Peyer's patch (tissue), 4 donors: ENCODE measurements at regions not wholly inside any gene's neighbourhood (a gene's known extent, or its start where the extent isn't known, plus 50 kb on each side); places are given as distances from the start of the nearest gene placed in this dataset.

Experiments
- DNase-seq, 3 donors: peaks; one replicate each; pipeline ENCODE4 v3.0.0-alpha.2; 2017 to 2019
- H3K27ac ChIP-seq, 4 donors: fragments of 200-600 bp; sonication (generic); one replicate each; pipeline ENCODE4 v1.5.1; 2016 to 2019
- H3K27me3 ChIP-seq, 2 donors: fragments of 200-600 bp; sonication (generic); one replicate each; pipeline ENCODE4 v1.5.1; 2019
- H3K36me3 ChIP-seq, 3 donors: fragments of 200-600 bp; sonication (generic); one replicate each; pipeline ENCODE4 v1.5.1; 2016 to 2019
- H3K4me1 ChIP-seq, 4 donors: fragments of 200-600 bp; sonication (generic); one replicate each; pipeline ENCODE4 v1.5.1; 2016 to 2019
- H3K4me3 ChIP-seq, 4 donors: fragments of 200-600 bp; sonication (generic); 1 replicate in 3 of 4; 2 replicates in 1 of 4; pipeline ENCODE4 v1.5.1; 2016 to 2019; ENCODE audit warnings: mild to moderate bottlenecking in 1 of 4
- H3K9me3 ChIP-seq, 4 donors: fragments of 200-600 bp; sonication (generic); one replicate each; pipeline ENCODE4 v1.5.1; 2016 to 2019; ENCODE audit warnings: mild to moderate bottlenecking in 1 of 4
- POLR2A ChIP-seq, 2 donors: fragments of 450-650 bp; IDR thresholded peaks; one replicate each; pipeline ENCODE4 v1.5.1; 2017; ENCODE audit warnings: antibody characterized with exemption in 2 of 2, mild to moderate bottlenecking in 2 of 2, moderate library complexity in 2 of 2
- TF ChIP-seq, protein P1 (sequence below), 6 experiments: fragments of 450-650 bp in 4 of 6; fragments of 200-600 bp in 2 of 6; sonication (generic) in 1 of 6; IDR thresholded peaks; one replicate each; pipeline ENCODE4 v1.5.1; 2017 to 2019; ENCODE audit warnings: antibody characterized with exemption in 6 of 6, mild to moderate bottlenecking in 3 of 6, moderate library complexity in 1 of 6

DNA sequence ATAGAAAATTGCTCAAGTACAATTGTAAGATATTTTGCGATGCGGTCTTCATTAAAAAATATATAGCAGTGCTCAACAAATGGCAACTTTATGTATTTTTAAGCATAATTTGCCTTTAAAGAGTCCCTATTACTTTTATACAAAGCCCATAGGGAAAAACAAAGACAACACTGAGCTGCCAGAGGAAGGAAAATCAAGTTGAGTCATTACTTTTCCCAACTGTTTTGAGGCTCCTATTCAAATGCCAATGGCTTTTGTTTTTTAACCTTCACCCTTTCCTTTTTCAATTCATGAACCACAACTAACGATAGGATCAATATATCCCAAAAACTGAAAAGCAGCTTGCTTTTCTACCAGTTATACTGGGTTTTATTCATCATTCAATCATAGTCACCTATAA is 157.6 kb upstream of the PLEKHA5 start:
- no peaks in the 10 kb centered on the region for H3K27me3 ChIP-seq

DNA sequence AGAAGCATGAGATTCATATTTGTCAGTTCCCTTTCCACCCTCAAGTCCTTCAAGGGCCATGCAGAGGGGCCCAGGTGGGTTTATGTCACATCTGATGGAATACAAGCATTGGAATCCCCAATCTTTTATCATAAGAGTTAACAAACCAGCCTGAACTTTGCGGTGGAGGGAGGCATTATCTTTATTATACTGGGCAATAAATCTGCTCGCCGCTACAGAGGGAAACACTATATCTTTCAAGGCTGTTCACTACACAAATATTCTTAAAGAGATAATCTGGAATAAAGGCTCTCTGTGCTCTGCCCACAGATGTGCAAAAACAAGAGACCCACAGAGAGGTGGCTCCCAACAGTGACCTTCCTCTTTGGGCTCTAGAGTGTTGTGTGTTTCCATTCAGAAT is 153.6 kb upstream of the PLEKHA5 start:
- no peaks in the 10 kb centered on the region for H3K9me3 ChIP-seq
- no peak overlapping the region for H3K4me3 ChIP-seq
- H3K27me3 ChIP-seq = no peaks in the 10 kb centered on the region
- DNase-seq = no peak
- no peak for TF ChIP-seq POLR2A (IDR thresholded peaks at IDR 0.05)
- TF ChIP-seq, protein P1, sequence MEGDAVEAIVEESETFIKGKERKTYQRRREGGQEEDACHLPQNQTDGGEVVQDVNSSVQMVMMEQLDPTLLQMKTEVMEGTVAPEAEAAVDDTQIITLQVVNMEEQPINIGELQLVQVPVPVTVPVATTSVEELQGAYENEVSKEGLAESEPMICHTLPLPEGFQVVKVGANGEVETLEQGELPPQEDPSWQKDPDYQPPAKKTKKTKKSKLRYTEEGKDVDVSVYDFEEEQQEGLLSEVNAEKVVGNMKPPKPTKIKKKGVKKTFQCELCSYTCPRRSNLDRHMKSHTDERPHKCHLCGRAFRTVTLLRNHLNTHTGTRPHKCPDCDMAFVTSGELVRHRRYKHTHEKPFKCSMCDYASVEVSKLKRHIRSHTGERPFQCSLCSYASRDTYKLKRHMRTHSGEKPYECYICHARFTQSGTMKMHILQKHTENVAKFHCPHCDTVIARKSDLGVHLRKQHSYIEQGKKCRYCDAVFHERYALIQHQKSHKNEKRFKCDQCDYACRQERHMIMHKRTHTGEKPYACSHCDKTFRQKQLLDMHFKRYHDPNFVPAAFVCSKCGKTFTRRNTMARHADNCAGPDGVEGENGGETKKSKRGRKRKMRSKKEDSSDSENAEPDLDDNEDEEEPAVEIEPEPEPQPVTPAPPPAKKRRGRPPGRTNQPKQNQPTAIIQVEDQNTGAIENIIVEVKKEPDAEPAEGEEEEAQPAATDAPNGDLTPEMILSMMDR (IDR thresholded peaks at IDR 0.05) = no peak
- H3K36me3 ChIP-seq = no peaks in the 10 kb centered on the region
- no peaks in the 10 kb centered on the region for H3K4me1 ChIP-seq
- H3K27ac ChIP-seq = no peak overlapping the region

More for the DNA sequence above, 157.6 kb upstream of the PLEKHA5 start:
- H3K4me3 ChIP-seq = no peak overlapping the region
- no peaks in the 10 kb centered on the region for H3K4me1 ChIP-seq
- DNase-seq = no peak
- TF ChIP-seq POLR2A (IDR thresholded peaks at IDR 0.05) = no peak
- TF ChIP-seq, protein P1 (IDR thresholded peaks at IDR 0.05) = no peak
- H3K27ac ChIP-seq = no peak overlapping the region
- no peaks in the 10 kb centered on the region for H3K9me3 ChIP-seq
- H3K36me3 ChIP-seq = no peaks in the 10 kb centered on the region

DNA sequence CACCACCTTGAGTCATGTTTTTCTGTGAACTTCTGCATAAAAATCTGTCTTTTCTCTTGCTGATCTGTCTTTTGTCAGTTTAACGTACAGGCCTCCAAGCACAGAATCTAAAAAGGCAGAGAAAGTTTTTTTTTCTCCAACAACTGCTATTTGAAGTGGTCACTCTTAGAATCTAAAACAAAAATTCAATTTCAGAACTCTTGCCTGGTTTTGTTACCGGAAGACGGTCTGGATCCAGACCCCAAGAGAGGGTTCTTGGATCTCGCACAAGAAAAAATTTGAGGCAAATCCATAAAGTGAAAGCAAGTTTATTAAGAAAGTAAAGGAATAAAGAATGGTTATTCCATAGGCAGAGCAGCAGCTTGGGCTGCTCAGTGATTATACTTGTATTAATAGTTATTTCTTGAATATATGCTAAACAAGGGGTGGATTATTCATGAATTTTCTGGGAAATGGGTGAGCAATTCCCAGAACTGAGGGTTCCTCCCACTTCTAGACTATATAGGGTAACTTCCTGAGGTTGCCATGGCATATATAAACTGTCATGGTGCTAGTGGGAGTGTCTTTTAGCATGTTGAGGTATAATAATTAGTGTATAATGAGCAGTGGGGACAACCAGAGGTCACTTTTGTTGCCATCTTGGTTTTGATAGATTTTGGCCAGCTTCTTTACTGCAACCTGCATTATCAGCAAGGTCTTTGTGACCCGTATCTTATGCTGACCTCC is 150.0 kb upstream of the PLEKHA5 start:
- Histone ChIP-seq H3K4me3 (no peak overlapping the region), H3K4me1 (no peaks in the 10 kb centered on the region), H3K27me3 (no peaks in the 10 kb centered on the region), H3K27ac (no peak overlapping the region), H3K9me3 (no peaks in the 10 kb centered on the region), H3K36me3 (no peaks in the 10 kb centered on the region)
- TF ChIP-seq, protein P1 (IDR thresholded peaks at IDR 0.05) = no peak
- no peak for TF ChIP-seq POLR2A (IDR thresholded peaks at IDR 0.05)
- DNase-seq = no peak

DNA sequence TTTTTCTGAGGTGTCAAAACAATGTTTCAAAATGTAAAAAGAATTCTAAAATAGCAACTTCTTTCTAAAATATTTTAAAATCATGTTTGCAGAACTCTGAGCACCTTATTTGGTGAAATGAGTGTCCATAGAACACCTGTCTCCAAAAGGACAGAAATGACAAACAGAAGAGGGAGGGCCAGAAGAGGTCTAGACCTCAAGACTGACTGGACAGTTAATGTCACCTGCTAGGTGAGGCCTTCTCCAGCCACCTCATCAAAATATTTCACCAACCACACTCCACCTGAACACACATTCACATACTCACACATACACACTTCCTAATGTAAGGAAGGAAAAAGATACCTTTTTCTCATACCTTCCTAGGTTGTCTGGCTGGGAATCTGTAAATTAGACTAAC is 147.8 kb upstream of the PLEKHA5 start:
- Histone ChIP-seq H3K9me3 (no peaks in the 10 kb centered on the region), H3K4me3 (no peak overlapping the region), H3K36me3 (no peaks in the 10 kb centered on the region), H3K27ac (no peak overlapping the region), H3K4me1 (no peaks in the 10 kb centered on the region), H3K27me3 (no peaks in the 10 kb centered on the region)
- TF ChIP-seq POLR2A (IDR thresholded peaks at IDR 0.05) = no peak
- TF ChIP-seq, protein P1 (IDR thresholded peaks at IDR 0.05) = no peak
- DNase-seq = no peak

DNA sequence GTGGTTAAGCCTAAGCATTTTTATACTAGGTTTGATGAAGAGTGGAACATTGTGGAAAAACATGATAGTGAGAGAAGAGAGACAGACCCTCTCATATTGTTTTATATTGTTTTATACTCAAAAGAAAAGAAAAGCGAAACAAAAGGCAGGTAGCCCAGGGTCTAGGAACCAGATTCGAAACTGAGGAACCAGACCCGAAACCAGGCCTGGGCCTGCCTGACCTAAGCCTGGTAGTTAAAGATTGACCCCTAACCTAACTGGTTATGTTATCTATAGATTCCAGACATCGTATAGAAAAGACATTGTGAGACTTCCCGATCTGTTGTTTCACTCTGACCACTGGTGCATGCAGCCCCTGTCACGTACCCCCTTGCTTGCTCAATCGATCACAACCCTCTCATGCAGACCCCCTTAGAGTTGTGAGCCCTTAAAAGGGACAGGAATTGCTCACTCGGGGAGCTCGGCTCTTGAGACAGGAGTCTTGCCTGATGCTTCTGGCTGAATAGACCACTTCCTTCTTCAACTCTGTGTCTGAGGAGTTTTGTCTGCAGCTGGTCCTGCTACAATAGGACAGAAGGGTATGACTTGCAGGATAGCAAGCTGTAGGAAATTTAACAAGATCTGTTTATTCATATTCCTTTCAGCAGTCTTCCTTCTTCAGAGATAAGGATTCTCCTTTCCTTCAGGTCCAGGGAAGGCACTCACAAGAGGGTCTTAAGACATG is 147.1 kb upstream of the PLEKHA5 start:
- no peak overlapping the region for H3K4me3 ChIP-seq
- no peak for TF ChIP-seq POLR2A (IDR thresholded peaks at IDR 0.05)
- TF ChIP-seq, protein P1 (IDR thresholded peaks at IDR 0.05) = no peak

More for the DNA sequence above, 147.1 kb upstream of the PLEKHA5 start:
- DNase-seq = no peak
- H3K36me3 ChIP-seq = no peaks in the 10 kb centered on the region
- no peaks in the 10 kb centered on the region for H3K9me3 ChIP-seq
- H3K27ac ChIP-seq = no peak overlapping the region
- no peaks in the 10 kb centered on the region for H3K4me1 ChIP-seq
- H3K27me3 ChIP-seq = no peaks in the 10 kb centered on the region
